ENCODE measurements at regions not wholly inside any gene's neighbourhood (a gene's known extent, or its start where the extent isn't known, plus 50 kb on each side); places are given as distances from the start of the nearest gene placed in this dataset.

- Mint-ChIP-seq H3K36me3 (ENCODE audit: unreplicated experiment) (peaks cover 4% of the 10 kb centered on the region), H3K4me1 (ENCODE audit: unreplicated experiment) (no peaks in the 10 kb centered on the region), H3K27me3 (ENCODE audit: unreplicated experiment) (peaks cover 32% of the 10 kb centered on the region), H3K27ac (ENCODE audit: unreplicated experiment) (no peak overlapping the region), H3K9me3 (ENCODE audit: unreplicated experiment) (peaks cover 31% of the 10 kb centered on the region), H3K4me3 (ENCODE audit: unreplicated experiment) (no peak overlapping the region)
- no peak for TF ChIP-seq CTCF (IDR thresholded peaks at IDR 0.05)
- no peak for DNase-seq (ENCODE audit: extremely low spot score, unreplicated experiment)
Measured at GRCh38 chr11:72511393-72512047, 77.2 kb upstream of the CLPB start.

- Mint-ChIP-seq H3K4me1 (ENCODE audit: unreplicated experiment) (no peaks in the 10 kb centered on the region), H3K36me3 (ENCODE audit: unreplicated experiment) (peaks cover 4% of the 10 kb centered on the region), H3K4me3 (ENCODE audit: unreplicated experiment) (no peak overlapping the region), H3K9me3 (ENCODE audit: unreplicated experiment) (peaks cover 24% of the 10 kb centered on the region), H3K27ac (ENCODE audit: unreplicated experiment) (no peak overlapping the region), H3K27me3 (ENCODE audit: unreplicated experiment) (peaks cover 30% of the 10 kb centered on the region)
- DNase-seq (ENCODE audit: extremely low spot score, unreplicated experiment): no peak
- TF ChIP-seq CTCF (IDR thresholded peaks at IDR 0.05): no peak
Measured at GRCh38 chr11:72507050-72507449, 72.7 kb upstream of the CLPB start.

- no peak overlapping the region for H3K27ac Mint-ChIP-seq (ENCODE audit: unreplicated experiment)
- H3K4me1 Mint-ChIP-seq (ENCODE audit: unreplicated experiment): no peaks in the 10 kb centered on the region
- TF ChIP-seq CTCF (IDR thresholded peaks at IDR 0.05): no peak
- H3K9me3 Mint-ChIP-seq (ENCODE audit: unreplicated experiment): peaks cover 8% of the 10 kb centered on the region
- H3K4me3 Mint-ChIP-seq (ENCODE audit: unreplicated experiment): no peak overlapping the region
- H3K36me3 Mint-ChIP-seq (ENCODE audit: unreplicated experiment): no peaks in the 10 kb centered on the region
- H3K27me3 Mint-ChIP-seq (ENCODE audit: unreplicated experiment): peaks cover 16% of the 10 kb centered on the region
- no peak for DNase-seq (ENCODE audit: extremely low spot score, unreplicated experiment)
Measured at GRCh38 chr11:72497731-72498130, 63.4 kb upstream of the CLPB start.

- Mint-ChIP-seq H3K27me3 (ENCODE audit: unreplicated experiment) (peaks cover 35% of the 10 kb centered on the region), H3K4me1 (ENCODE audit: unreplicated experiment) (no peaks in the 10 kb centered on the region), H3K4me3 (ENCODE audit: unreplicated experiment) (no peak overlapping the region), H3K9me3 (ENCODE audit: unreplicated experiment) (no peaks in the 10 kb centered on the region), H3K27ac (ENCODE audit: unreplicated experiment) (no peak overlapping the region), H3K36me3 (ENCODE audit: unreplicated experiment) (no peaks in the 10 kb centered on the region)
- DNase-seq (ENCODE audit: extremely low spot score, unreplicated experiment): no peak
- no peak for TF ChIP-seq CTCF (IDR thresholded peaks at IDR 0.05)
Measured at GRCh38 chr11:72494109-72494429, 59.7 kb upstream of the CLPB start.

- Mint-ChIP-seq H3K4me3 (ENCODE audit: unreplicated experiment) (no peak overlapping the region), H3K27me3 (ENCODE audit: unreplicated experiment) (peaks cover 36% of the 10 kb centered on the region), H3K4me1 (ENCODE audit: unreplicated experiment) (no peaks in the 10 kb centered on the region), H3K9me3 (ENCODE audit: unreplicated experiment) (no peaks in the 10 kb centered on the region), H3K27ac (ENCODE audit: unreplicated experiment) (no peak overlapping the region), H3K36me3 (ENCODE audit: unreplicated experiment) (no peaks in the 10 kb centered on the region)
- no peak for DNase-seq (ENCODE audit: extremely low spot score, unreplicated experiment)
- no peak for TF ChIP-seq CTCF (IDR thresholded peaks at IDR 0.05)
Measured at GRCh38 chr11:72493426-72494108, 59.2 kb upstream of the CLPB start.

All from osteocyte (in vitro differentiated cells).